ENCODE measurements at regions not wholly inside any gene's neighbourhood (a gene's known extent, or its start where the extent isn't known, plus 50 kb on each side); places are given as distances from the start of the nearest gene placed in this dataset.

DNA sequence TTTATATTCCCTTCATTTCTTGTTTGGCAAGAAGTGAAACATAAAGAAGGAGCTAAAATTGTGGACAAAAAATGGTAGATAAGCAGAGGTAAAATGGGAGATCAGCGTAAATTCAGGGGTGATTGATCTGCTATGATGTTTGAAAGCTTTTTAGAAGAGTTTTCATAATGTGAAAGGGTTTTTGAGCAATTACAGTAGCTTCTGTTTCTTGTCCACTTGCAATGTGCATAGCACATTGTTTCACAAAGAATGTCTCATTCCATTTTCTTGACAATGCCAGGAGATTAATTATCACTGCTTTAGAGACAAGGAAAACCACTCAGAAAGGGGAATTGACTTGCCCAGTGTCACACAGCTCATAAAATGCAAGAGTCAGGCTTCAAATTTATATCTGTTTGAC lies 65.9 kb upstream of the PLPPR4 start:
- DNase-seq = no peak
- Histone ChIP-seq H3K9me3 (no peaks in the 10 kb centered on the region), H3K36me3 (no peaks in the 10 kb centered on the region), H3K27me3 (no peaks in the 10 kb centered on the region), H3K4me3 (no peak overlapping the region)

GRCh38 chr1:99207216-99207615 lies 57.1 kb upstream of the PLPPR4 start:
- H3K9me3 ChIP-seq = peaks cover 3% of the 10 kb centered on the region; the same call in 1 of the 2 replicates
- no peaks in the 10 kb centered on the region for H3K36me3 ChIP-seq
- H3K4me3 ChIP-seq = no peak overlapping the region
- DNase-seq = no peak
- no peaks in the 10 kb centered on the region for H3K27me3 ChIP-seq
